Spleen (tissue), 7 donors: ENCODE measurements at regions not wholly inside any gene's neighbourhood (a gene's known extent, or its start where the extent isn't known, plus 50 kb on each side); places are given as distances from the start of the nearest gene placed in this dataset.
"Not testable (repeated sequence)": the region's sequence is repeated elsewhere in the genome, so short reads cannot be mapped to it uniquely, and the experiment has no call there.

Source experiments
- POLR2AphosphoS5 ChIP-seq, 3 donors: sonication (generic); formaldehyde crosslinking; IDR thresholded peaks; one replicate each; pipeline ENCODE4 v1.5.1; 2017; ENCODE audit warnings: antibody characterized with exemption in 3 of 3
- TF ChIP-seq, protein P1 (sequence below), 11 experiments: fragments of 200-600 bp in 7 of 11; fragments of 450-650 bp in 4 of 11; sonication (generic) in 4 of 11; IDR thresholded peaks in 8 of 11; conservative IDR thresholded peaks in 3 of 11; 1 replicate in 7 of 11; 2 replicates in 4 of 11; pipeline versions ENCODE4 v1.4.0 to v1.8.0; 2016 to 2021; ENCODE audit warnings: antibody characterized with exemption in 11 of 11, inconsistent platforms in 4 of 11, mild to moderate bottlenecking in 1 of 11
- donor health status: DM: no; HTN: no; CAD: no; lungs with moderate emphysema.
- donor health status: DM: no; HTN: no; CAD: no.
- donor health status: DM: no; HTN: no; CAD: no.

DNA sequence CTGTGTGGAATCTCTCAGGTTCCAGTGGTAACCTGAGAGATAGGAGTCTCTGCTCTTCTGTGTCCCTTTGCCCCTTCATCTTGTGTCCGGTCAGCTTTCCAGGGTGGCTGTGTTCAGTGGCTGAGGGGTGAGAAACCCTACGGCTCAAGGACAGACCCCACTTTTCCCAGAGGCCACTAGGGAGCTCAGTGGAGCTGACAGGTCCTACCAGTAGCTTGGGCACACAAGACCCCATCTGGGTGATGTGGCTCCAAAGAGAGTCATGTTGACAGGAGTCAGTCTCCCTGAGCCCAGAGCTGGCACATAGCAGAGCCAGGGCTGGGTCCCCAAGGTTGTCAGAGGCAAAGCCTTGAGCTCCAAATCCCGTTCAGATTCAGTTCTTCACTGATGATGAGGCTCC is 54.3 kb upstream of the POTEG start:
- TF ChIP-seq, protein P1, sequence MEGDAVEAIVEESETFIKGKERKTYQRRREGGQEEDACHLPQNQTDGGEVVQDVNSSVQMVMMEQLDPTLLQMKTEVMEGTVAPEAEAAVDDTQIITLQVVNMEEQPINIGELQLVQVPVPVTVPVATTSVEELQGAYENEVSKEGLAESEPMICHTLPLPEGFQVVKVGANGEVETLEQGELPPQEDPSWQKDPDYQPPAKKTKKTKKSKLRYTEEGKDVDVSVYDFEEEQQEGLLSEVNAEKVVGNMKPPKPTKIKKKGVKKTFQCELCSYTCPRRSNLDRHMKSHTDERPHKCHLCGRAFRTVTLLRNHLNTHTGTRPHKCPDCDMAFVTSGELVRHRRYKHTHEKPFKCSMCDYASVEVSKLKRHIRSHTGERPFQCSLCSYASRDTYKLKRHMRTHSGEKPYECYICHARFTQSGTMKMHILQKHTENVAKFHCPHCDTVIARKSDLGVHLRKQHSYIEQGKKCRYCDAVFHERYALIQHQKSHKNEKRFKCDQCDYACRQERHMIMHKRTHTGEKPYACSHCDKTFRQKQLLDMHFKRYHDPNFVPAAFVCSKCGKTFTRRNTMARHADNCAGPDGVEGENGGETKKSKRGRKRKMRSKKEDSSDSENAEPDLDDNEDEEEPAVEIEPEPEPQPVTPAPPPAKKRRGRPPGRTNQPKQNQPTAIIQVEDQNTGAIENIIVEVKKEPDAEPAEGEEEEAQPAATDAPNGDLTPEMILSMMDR (IDR thresholded peaks at IDR 0.05 in 8 of 11, conservative IDR thresholded peaks at IDR 0.05 in 3 of 11) = not testable (repeated sequence)
- not testable (repeated sequence) for TF ChIP-seq POLR2AphosphoS5 (IDR thresholded peaks at IDR 0.05)
